ENCODE measurements at regions not wholly inside any gene's neighbourhood (a gene's known extent, or its start where the extent isn't known, plus 50 kb on each side); places are given as distances from the start of the nearest gene placed in this dataset.

DNA sequence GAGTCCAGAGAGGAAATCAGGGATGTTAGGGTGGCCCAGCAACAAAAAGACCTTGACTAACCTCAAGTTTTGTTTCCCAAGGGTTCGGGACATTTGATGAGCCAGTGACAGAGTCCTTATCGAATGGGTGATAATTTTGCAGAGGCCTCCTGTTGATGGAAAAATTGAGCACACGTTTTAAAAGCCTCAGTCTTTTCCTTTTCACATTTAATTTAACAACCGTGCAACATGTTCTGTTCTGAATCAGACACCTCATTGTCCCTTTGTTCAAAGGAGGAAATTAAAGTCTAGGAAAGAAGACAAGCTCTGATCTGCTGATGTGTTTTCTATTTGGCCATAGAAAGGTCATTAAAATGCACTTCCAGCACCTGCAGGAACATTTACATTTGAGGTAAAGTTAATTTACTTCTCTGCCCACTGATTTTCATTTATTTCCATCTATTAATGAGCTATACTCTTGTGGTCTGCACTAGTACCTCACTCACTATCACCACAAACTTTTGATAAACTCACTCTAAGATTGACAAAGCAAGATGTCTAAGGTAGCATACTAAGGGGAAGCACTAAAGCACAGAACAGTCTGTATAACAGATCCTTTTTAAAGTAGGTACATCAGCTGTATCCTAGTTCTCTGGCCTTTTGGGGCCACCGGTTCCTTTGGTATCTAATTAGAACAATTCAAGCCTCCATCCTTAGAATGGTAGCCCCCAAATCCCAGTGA lies 147.0 kb downstream of the RPAP3 start:
- DNase-seq, result no peak

DNA sequence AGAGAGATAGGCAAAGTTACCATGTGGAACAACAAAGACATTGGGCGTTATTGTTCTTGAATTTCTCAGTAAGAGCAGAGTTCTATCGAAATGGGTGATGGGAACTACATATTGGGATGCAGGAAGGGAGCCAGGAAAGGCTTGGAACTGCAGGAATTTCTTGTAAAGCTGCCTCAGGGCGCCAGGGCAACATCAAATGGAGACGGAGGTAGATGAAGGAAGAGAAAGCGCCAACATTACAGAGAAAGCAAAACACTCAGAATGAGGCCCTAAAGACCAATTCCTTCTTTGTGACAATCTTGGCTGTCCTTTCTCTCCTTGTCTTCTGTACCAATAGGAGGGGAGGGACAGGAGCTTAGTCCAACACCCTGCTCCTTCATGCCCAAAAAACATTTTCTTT lies 148.4 kb downstream of the RPAP3 start:
- no peak for DNase-seq

DNA sequence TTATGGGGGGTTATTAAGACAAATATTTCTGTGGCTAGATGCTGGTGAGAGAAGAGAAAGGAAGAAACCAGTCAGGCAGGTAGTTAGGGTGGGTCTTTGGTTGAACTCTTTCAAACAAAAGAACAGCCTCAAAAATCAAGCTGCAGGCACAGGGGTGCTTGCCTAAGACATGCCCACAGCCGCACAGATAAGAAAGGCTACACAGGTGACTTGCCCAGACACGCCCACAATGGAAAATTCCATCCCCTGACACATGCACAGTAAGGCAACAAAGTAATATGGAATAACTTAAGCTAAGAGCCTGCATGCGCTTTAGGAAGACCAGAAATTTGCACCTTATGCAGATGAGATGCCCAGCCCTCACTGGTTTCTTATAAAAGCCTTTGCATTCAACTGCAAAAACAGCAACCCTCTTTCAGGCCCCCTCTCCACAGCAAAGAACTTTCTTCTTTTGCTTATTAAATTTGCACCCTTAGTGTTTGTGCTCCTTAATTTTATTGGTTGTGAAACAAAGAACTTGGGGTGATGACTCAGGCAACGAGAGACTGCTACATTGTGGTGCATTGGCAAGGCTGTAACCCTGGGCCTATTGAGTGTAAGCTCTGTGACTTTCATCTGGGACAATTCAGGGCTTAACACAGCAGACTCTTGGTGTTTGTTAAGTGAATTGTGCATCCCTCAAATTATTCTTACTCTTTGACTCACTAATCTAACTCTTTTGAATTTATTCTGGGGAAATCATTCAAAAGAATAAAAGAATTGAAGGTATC lies 149.4 kb downstream of the RPAP3 start:
- no peak for DNase-seq

DNA sequence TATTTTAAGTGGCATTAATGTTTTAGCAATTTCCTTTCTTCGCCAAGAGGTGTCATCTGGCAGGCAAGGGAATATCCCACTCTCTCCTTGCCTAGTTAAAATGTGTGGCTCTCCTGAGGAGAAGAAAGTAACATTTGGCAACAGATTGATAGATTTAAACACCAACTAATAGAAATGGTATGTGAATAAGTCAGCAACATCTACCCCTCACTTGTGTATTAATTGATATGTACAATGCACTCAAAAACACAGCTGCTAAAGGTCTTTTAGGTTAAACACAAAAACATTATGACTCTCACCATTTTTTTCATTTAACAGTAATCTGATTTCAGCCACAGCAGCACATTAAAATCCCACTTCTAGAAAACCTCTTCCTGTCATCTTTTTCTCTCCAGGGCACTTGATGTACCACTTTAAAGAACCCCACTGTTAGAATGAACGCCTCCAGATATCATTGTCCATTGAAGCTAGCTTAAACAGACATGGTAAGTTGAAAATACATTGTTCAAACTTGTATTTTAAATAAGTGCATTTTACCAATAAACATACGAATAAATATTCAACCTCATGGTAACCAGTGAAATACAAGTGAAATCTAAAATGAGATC lies 151.7 kb downstream of the RPAP3 start:
- DNase-seq, result no peak

DNA sequence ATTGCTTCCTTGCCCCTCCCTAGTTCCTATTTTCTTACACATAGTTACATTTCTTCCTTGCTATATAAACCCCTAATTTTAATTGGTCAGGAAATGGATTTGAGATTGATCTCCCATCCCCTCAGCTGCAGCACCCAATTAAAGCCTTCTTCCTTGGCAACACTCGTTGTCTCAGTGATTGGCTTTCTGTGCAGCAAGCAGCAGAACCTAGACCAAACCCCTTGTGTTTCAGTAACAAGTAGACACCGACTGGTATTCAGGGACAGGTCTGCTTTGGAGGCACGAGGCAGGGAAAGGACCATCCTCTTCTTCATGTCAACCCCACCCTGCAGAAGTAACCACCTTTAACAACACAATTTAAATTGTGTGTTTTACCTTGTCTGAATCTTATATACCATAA lies 152.6 kb downstream of the RPAP3 start:
- DNase-seq, result no peak

DNA sequence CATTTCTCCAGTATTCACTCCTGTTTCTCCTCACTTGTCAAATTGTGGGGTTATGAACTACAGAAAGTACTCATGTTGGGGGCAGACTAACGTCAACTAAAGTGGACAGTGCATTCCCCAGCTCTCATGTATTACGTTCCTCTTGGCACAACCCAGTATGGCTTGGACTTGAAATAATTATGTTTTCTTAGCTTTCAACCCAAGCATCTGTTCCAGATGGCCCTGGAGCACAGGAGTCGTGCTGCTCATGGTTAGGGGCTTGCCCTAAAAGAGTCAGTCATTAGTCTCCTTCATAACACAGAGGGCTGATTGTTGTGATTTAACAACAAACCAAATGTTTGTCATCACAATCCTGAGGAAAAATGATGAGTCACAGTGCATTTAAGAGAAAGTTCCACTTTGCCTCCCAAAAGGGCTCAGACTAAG lies 154.4 kb downstream of the RPAP3 start:
- DNase-seq, result no peak

DNA sequence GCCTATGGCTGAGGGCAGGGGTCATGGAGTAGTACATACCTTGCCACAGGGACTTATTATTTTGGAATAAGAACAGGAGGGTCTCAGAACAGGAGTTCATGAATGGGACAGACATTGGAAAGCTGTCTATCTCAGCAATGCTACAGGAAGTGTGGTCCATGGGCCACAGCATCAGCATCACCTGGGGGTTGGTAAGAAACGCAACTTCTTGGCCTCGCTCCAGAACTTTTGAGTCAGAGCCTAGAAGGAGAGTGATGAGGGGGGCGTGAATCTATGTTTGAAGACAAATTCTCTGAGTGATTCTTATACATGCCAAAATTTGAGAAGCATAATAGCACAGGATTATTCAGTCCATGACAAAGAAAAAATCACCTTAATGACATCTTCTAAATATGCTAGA lies 156.6 kb downstream of the RPAP3 start:
- no peak for DNase-seq

DNA sequence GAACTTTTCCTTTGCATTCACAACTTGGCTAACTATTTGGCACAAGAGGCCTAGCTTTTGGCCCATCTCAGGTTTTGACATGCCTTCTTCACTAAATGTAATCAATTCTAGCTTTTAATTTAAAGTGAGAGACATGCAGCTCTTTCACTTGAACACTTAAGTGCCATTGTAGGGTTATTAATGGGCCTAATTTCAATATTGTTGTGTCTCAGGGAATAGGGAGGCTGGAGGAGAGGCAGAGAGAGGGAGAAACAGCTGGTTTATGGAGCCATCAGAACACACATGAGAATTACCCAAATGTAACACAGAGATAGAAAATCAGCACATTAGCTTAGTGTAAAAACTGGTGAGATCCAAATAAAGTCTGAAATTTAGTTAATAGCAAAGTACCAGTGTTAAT lies 157.4 kb downstream of the RPAP3 start:
- DNase-seq, result no peak

DNA sequence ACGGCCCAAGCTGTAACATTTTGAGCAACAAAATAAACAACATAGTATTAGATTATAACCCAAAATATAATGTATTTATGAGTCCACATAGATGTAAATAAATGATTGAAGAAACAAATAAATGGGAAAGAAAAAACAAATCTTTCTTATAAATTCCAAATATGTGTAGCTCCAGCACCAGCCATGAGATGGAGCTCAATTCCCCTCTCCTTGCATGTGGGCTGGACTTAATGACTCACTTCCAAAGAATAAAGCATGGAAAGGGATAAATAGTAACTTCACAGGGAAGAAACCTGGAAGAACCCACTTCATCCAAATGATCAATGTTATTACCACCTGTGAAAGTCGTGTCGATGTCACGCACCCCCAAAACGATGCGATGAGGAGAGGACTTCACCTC lies 158.8 kb downstream of the RPAP3 start:
- DNase-seq, result no peak

DNA sequence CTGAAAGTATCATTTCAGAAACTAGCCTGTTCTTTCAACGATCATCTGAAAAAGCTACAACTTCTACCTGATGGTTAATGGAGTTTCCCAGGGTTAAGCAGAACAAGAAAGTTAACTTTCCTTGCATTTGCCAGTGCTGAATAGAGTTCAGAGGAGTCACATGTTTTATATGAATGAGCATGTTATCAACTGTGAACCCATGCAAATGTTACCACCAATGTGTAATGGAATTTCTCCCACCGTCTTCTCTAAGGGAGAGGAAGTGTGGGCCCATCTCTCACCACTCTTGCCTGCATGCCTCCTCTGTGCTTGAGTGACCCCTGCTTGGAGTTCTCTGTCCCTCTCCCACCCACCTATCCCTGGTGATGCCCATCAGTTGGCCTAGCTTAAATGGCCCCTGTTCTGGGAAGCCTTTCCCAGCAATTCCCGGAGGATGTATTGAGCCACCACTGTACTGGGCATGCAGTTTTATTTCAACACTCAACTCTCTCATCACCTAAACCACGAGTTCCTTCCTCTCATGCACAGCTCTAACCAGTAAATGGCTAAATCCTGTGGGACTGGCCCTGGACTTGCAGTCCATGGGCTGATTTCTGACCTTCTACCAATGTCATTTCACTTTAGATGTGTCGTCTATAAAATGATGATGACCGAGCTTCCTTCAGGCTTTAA lies 159.8 kb downstream of the RPAP3 start:
- DNase-seq, result no peak

DNA sequence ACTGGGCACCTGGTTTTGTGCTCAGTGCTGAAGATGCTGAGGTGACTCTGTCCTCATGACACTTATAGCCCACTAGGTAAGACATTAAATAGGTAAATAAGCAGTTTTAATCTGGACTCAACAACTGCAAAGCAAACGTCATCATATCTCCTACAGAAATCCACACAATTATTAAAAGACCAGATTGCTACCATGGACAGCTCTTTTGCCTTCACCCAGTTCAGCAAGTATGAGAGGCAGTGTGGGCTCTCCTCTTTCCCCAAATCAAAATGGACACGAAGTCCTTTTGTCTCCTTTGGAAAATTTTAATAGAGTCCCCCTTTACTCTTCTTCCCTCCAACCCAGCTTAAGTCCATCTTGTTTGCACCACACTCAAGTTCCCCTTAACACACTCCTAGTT lies 171.1 kb downstream of the RPAP3 start:
- DNase-seq, result no peak

DNA sequence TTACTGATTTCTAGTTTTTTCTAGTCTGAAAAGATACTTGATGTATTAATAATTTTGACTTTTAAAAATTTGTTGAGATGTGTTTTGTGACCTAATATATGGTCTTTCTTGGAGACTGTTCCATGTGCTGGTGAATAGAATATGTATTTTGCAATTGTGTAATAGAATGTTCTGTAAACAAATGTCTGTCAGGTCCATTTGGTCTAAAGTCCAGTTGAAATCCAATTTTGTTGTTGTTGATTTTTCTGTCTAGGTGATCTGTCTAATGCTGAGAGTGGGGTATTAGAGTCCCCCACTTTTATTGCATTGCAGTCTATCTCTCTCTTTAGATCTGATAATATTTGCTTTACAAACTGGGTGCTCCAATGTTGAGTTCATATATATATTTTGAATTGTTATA lies 175.8 kb downstream of the RPAP3 start:
- no peak for DNase-seq

DNA sequence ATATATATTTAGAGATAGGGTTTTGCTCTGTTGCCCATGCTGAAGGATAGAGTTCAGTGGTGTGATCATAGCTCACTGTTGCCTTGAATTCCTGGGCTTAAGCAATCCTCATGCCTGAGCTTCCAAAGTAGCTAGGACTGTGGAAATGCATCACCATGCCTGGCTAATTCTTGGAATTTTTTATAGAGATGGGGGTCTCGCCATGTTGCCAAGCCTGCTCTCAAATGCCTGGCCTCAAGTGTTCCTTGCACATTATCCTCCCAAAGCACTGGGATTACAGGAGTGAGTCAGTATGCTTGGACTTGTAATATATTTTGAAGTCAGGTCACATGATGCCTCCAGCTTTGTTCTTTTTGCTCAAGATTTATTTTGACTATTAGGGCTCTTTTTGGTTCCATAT lies 178.0 kb downstream of the RPAP3 start:
- DNase-seq, result no peak

DNA sequence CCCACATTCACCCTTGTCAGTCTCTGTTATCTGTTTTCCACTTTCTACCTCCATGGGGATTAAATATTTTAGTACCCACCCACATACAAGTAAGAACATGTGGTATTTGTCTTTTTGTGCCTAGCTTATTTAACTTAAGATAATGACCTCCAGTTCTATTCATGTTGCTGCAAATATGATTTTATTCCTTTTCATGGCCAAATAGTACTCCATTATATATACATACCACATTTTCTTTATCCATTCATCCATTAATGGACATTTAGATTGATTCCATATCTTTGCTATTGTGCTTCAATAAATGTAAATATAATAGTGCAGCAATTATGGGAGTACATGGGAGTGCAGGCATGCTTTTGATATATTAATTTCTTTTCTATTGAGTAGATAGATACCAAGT lies 185.8 kb downstream of the RPAP3 start:
- no peak for DNase-seq

DNA sequence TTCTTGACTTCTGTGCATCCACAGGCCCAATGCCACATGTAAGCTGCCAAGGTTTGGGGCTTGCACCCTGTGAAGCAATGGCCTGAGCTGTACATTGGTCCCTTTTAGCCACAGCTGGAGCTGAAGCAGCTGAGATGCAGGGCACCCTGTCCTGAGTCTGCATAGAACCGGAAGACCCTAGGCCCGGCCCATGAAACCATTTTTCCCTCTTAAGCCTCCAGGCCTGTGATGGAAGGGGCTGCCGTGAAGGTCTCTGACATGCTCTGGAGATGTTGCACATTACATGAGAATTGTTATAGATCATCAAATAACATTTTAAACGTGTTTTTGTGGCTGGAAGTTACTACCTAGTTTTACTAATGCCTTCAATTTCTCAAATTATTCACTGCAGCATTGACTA lies 188.7 kb downstream of the RPAP3 start:
- DNase-seq, result no peak

DNA sequence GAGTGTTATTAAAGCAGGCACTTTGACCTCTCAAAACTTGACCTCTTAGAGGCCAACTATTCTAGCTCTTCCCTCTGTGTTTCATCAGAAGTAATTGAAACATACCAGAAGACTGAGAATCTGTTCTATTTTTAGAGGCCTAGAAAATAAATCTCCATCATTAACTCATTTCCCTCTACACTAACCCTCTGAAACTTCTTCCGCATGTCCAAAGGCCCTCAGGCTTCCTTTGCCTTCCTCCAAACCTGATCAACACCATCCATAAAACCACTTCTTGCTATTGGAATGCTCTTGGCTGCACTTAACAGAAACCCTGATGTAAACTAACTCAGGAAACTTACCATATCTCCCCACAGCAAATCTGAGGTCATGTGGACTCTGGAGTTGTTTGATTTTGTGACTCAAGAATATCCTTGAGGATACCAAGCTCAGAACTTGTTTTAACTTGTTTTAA lies 196.4 kb downstream of the RPAP3 start:
- no peak for DNase-seq

DNA sequence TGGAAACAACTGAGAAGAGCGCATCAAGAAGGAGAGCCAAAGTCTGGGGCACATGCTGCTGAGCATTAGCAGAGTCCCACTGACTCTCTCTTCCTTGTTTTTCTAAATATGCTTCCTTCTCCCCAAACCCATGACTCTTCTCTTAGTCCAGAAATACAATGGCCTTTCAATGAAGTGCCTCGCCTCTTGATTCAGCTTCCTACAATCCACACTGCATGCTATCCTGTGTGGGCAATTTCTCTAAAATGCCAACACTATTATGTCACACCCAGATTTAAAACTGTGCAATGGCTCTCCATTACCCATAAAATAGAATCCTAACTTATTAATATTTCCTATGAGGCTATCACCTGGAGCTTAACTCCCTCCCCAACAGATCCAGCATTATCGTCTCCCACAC lies 198.6 kb downstream of the RPAP3 start:
- DNase-seq, result no peak

DNA sequence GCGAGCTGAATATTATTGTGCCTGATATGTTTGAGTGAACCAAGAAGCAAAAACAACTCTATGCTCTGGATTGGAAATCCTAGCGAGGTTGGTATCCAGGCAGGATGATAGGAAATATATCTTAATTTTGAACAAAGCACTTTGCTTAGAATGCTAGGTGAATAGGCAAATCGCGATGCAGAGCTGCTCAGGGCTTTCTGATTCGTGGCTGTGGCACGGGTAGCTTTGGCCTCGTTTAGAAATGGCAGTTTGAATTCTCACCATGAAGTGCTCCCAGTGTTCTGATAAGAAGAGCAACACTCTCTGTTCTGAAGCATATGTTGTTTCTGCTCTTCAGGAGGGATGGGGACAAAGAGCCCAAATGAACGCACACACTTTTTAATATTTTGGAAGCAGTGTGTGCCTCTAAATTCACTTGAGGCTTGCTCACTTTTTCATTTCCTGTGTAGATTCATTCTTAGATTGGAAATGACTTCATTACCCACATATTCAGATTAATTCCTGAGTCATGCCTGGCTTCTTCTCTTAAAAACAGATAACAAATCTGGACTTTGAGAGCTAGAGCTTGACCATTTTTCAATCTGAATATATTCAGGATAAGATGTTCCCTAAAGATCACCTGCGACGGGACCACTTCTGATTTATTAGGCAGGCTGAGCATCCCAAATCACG lies 200.9 kb downstream of the RPAP3 start:
- no peak for DNase-seq

DNA sequence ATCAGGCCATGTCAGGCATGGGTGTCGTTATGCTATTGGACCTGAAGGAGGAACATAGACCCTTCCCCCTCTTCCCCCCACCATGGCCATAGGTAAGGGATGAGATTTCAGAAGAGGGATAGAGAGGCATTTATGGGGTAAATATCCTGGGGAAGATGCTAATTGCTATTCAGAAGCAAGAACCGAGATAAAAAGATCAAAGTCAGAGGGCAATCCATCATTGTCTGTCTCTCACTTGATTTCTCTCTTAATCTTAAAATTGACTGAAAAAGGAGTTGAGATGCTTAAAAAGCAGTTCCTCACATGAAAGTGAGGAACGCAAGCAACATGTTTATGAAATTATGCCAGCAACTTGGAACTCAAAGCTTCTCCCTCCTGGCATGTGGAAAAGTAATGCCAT lies 212.0 kb downstream of the RPAP3 start:
- DNase-seq, result no peak

DNA sequence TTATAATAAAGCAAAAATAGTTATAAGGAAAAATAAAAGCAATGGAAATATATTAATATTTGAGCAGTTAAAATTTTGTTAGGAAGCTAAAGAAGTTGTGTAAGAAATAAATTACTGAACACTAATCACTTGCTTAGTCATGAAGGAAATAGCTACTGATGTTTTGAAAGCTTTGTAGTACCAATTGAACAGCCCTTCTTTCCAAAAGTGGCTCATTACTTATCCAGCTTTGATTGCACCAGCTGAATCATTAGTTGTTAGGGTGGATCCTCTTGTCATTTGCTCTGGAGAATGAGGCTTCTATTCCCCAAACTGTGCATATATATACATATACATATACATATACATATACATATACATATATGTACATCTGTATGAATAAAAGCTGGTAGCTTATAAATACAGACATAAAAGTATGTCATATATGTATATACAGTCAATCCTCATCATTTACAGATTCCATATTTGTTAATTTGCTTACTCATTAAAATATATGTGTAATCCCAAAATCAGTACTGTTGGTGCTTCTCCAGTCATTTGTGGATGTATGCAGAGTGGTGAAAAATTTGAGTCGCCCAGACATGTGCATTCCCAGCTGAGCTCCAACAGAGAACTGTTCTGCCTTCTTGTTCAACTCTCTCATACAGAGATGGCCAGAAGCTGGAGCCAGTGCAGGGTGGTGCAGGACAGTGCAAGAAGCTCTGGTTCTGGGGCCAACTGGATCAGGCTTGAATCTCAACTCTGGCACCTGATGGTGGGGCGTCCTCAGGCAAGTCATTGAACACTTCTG lies 214.1 kb downstream of the RPAP3 start:
- DNase-seq, result no peak

DNA sequence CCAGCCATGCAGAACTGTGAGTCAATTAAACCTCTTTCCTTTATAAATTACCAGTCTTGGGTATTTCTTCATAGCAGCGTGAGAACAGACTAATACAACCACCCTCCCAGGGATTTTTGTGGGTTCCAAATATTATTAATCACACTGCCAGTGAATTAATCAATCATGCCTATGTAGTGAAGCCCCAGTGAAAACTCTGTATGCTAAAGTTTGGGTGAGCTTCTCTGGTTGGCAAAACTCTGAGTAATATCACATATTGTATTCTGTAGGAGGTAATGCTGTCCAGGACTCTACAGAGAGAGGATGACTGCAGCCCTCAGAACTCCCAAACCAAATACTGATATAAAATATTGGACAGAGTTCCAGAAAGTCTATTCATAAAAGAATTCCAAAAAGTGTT lies 216.9 kb downstream of the RPAP3 start:
- no peak for DNase-seq

DNA sequence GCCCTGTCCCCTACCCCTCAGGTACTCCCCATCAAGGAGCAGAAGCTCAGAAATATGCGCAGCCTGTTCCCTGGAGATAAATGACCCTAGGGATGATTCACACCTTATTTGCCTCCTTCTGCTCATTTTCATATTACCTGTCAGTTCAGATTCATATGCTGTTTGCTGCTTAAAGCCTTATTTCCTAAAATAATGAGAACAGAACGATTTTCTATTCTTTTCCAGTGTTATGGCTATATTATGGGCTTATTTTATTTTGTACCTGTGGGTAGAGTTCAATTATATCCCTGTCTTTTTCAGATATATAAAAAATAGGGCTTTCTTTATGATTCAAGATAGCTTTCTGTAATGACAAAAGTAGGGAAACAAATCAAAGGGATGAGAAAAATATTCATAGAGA lies 224.8 kb downstream of the RPAP3 start:
- DNase-seq, result no peak

Measured in activated naive CD4-positive, alpha-beta T cell treated with Interleukin-2 at 50 U/mL for 16 hours (primary cell).